ENCODE measurements at regions not wholly inside any gene's neighbourhood (a gene's known extent, or its start where the extent isn't known, plus 50 kb on each side); places are given as distances from the start of the nearest gene placed in this dataset.

DNA sequence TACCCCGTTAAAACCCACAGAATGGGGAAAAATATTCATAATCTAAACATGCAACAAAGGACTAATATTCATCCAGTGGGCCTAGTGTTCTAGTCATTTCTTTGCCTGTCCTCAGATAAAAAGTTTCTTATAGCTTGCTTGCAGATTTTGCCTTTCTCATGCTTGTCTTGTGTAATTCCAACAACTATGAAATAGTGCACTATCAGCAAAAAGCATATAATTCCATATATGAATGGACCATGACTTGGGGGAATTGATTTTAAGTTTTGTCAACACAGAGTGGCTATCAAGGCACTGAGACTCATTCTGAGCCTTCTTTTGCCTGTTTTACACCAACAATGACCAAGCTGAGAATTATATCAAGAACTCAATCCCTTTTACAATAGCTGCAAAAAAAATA, 278.6 kb upstream of the GPR149 start:
- intact Hi-C loops (cut with DNase I) = no loop called here
- no peak for TF ChIP-seq EP300 (IDR thresholded peaks at IDR 0.05)
- no peak for TF ChIP-seq POLR2A (IDR thresholded peaks at IDR 0.05)
- TF ChIP-seq, protein P1, sequence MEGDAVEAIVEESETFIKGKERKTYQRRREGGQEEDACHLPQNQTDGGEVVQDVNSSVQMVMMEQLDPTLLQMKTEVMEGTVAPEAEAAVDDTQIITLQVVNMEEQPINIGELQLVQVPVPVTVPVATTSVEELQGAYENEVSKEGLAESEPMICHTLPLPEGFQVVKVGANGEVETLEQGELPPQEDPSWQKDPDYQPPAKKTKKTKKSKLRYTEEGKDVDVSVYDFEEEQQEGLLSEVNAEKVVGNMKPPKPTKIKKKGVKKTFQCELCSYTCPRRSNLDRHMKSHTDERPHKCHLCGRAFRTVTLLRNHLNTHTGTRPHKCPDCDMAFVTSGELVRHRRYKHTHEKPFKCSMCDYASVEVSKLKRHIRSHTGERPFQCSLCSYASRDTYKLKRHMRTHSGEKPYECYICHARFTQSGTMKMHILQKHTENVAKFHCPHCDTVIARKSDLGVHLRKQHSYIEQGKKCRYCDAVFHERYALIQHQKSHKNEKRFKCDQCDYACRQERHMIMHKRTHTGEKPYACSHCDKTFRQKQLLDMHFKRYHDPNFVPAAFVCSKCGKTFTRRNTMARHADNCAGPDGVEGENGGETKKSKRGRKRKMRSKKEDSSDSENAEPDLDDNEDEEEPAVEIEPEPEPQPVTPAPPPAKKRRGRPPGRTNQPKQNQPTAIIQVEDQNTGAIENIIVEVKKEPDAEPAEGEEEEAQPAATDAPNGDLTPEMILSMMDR (IDR thresholded peaks at IDR 0.05) = no peak
- Histone ChIP-seq H3K36me3 (no peaks in the 10 kb centered on the region), H3K9me3 (no peaks in the 10 kb centered on the region), H3K4me3 (no peak overlapping the region), H3K27ac (no peak overlapping the region), H3K27me3 (no peaks in the 10 kb centered on the region), H3K4me1 (ENCODE audit: insufficient read depth) (no peaks in the 10 kb centered on the region)
- 80 to 90% (median 82%) methylated on average over 1 of the region's 1 CpG for WGBS, 3 donors
- no peak for DNase-seq

DNA sequence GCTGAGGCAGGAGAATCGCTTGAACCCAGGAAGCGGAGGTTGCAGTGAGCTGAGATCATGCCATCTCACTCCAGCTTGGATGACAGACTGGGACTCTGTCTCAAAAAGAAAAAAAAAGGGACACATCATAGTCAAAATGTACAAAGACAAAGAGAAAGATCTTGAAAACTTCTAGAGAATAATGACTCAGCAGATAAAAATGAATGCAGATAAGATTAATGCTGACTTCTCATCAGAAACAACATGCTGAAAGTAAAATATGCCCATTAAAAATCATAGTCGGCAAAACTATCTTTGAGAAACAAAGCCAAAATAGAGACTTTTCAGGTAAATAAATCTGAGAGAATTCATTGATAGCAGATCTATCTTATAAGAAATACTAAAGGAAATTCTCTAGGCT, 271.1 kb upstream of the GPR149 start:
- TF ChIP-seq POLR2A (IDR thresholded peaks at IDR 0.05) = no peak
- no peak for TF ChIP-seq EP300 (IDR thresholded peaks at IDR 0.05)
- TF ChIP-seq, protein P1 (IDR thresholded peaks at IDR 0.05) = no peak
- DNase-seq = no peak
- WGBS, 3 donors = 86 to 88% (median 88%) methylated on average over 3 of the region's 3 CpGs

DNA sequence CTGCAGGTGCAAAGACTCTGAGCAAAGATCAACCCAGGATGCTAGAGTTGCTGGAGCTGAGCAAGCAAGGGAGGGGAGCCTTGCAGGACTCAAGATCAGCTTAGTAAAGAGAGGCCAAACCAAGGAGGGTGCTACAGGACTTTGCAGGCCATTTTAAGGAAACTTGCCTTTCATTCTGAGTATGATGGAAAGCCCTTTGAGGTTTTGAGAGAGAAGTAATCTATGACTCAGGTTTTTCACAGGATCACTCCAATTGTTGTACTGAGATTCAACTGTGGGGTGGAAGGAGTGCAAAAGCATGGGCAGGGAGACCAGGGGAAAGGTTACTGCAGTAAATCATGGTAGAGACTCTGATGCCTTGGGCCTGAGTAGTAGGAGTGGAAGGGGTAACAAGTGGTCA, 260.4 kb upstream of the GPR149 start:
- Histone ChIP-seq H3K9me3 (no peaks in the 10 kb centered on the region), H3K4me3 (no peak overlapping the region), H3K36me3 (no peaks in the 10 kb centered on the region), H3K27me3 (no peaks in the 10 kb centered on the region), H3K4me1 (ENCODE audit: insufficient read depth) (no peaks in the 10 kb centered on the region), H3K27ac (no peak overlapping the region)
- DNase-seq = no peak
- TF ChIP-seq EP300 (IDR thresholded peaks at IDR 0.05) (no peak), POLR2A (IDR thresholded peaks at IDR 0.05) (no peak)
- TF ChIP-seq, protein P1 (IDR thresholded peaks at IDR 0.05) = no peak
- intact Hi-C loops (cut with DNase I) = no loop called here

More for the DNA sequence above, 271.1 kb upstream of the GPR149 start:
- H3K4me3 ChIP-seq = no peak overlapping the region
- no peak overlapping the region for H3K27ac ChIP-seq
- H3K36me3 ChIP-seq = no peaks in the 10 kb centered on the region
- no peaks in the 10 kb centered on the region for H3K4me1 ChIP-seq (ENCODE audit: insufficient read depth)
- intact Hi-C loops (cut with DNase I) = no loop called here
- H3K27me3 ChIP-seq = no peaks in the 10 kb centered on the region
- no peaks in the 10 kb centered on the region for H3K9me3 ChIP-seq

DNA sequence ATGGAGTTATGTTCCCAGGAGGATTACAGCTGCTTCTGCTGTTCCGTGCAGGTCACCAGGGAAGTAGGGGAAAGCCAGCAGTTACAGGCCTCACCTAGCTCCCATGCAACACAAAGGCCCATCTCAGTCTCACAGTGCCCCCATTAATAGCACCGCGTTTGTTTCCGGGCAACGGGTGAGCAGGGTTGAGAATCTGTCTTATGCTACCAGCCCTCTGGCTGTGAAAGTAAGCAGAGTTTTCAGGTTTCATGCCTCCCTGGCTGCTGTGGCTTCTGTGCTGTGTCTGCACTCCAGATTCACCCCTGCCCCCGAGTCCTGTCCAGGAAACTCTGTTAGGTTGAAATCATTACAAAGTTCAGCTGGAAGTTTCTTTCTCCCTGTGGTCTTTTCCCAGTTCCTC, 254.4 kb upstream of the GPR149 start:
- no peak for DNase-seq
- 63 to 74% (median 71%) methylated on average over 6 of the region's 6 CpGs for WGBS, 3 donors
- Histone ChIP-seq H3K27ac (no peak overlapping the region), H3K4me3 (no peak overlapping the region), H3K9me3 (no peaks in the 10 kb centered on the region), H3K27me3 (no peaks in the 10 kb centered on the region), H3K4me1 (ENCODE audit: insufficient read depth) (no peaks in the 10 kb centered on the region), H3K36me3 (no peaks in the 10 kb centered on the region)
- intact Hi-C loops (cut with DNase I) = no loop called here
- TF ChIP-seq, protein P1 (IDR thresholded peaks at IDR 0.05) = no peak
- TF ChIP-seq POLR2A (IDR thresholded peaks at IDR 0.05) (no peak), EP300 (IDR thresholded peaks at IDR 0.05) (no peak)

DNA sequence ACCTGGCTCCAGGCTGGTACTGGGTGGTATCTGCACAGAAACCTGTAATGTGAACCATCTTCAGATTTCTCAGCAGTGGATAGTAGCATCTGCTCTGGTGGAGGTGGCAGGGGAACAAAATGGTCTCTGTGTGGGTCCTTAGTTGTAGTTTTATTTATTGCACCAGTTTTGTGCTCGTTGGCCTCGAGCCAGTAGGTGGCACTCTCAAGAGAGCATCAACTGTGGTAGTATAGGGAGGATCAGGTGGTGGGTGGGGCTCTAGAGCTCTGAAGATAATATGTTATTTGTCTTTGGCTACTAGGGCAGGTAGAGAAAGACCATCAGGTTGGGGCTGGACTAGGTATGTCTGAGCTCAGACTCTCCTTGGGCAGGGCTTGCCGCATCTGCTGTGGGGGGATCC, 254.0 kb upstream of the GPR149 start:
- 70 to 79% (median 79%) methylated on average over 3 of the region's 3 CpGs for WGBS, 3 donors
- H3K4me3 ChIP-seq = no peak overlapping the region
- H3K36me3 ChIP-seq = no peaks in the 10 kb centered on the region
- no peak for DNase-seq
- no peaks in the 10 kb centered on the region for H3K27me3 ChIP-seq
- no peaks in the 10 kb centered on the region for H3K4me1 ChIP-seq (ENCODE audit: insufficient read depth)
- H3K9me3 ChIP-seq = no peaks in the 10 kb centered on the region
- intact Hi-C loops (cut with DNase I) = no loop called here
- H3K27ac ChIP-seq = no peak overlapping the region
- TF ChIP-seq, protein P1 (IDR thresholded peaks at IDR 0.05) = no peak
- TF ChIP-seq EP300 (IDR thresholded peaks at IDR 0.05) = no peak
- no peak for TF ChIP-seq POLR2A (IDR thresholded peaks at IDR 0.05)
